K562 (cell line): ENCODE measurements at regions not wholly inside any gene's neighbourhood (a gene's known extent, or its start where the extent isn't known, plus 50 kb on each side); places are given as distances from the start of the nearest gene placed in this dataset.

Source experiments
- GABPB1 ChIP-seq: sonication (generic); formaldehyde crosslinking; IDR thresholded peaks from 2 replicates; pipeline ENCODE4 v1.8.0; 2022; ENCODE audit warnings: mild to moderate bottlenecking, missing genetic modification reagents
- HNRNPL ChIP-seq: fragments of 200-400 bp; formaldehyde crosslinking; IDR thresholded peaks from 2 replicates; pipeline ENCODE4 v1.6.1; 2017; ENCODE audit warnings: low read depth, mild to moderate bottlenecking, low read length
- NFIC ChIP-seq: fragments of 450-650 bp; IDR thresholded peaks from 2 replicates; pipeline ENCODE4 v1.6.1; 2017; ENCODE audit warnings: mild to moderate bottlenecking, inconsistent platforms
- PHB ChIP-seq: fragments of 250-450 bp; sonication (Bioruptor Pico); IDR thresholded peaks from 2 replicates; pipeline ENCODE4 v1.5.0; 2021
- ZNF347 ChIP-seq: fragments of 450-650 bp; formaldehyde crosslinking; IDR thresholded peaks from 2 replicates; pipeline ENCODE4 v1.4.0; 2020; ENCODE audit warnings: low read depth, mild to moderate bottlenecking, moderate library complexity
- TF ChIP-seq, protein P1 (sequence below), 2 experiments: fragments of 450-650 bp in 1 of 2; sonication (generic) in 1 of 2; formaldehyde crosslinking in 1 of 2; IDR thresholded peaks; 2 replicates each; pipeline versions ENCODE4 v1.7.1 to v1.9.0; 2016 to 2022; ENCODE audit warnings: inconsistent platforms in 1 of 2, mild to moderate bottlenecking in 1 of 2, missing genetic modification reagents in 1 of 2

DNA sequence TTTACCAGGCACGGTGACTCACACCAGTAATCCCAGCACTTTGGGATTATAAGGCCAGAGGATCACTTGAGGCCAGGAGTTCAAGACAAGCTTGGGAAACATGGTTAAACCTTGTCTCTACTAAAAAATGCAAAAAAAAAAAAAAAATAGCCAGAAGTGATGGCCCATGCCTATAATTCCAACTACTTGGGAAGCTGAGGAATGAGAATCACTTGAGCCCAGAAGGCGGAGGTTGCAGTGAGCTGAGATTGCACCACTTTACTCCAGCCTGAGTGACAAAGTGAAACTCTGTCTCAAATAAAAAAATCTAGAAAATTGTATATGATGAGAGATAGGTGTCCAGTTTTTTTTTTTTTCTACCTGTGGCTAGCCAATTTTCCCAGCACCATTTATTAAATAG, 578.2 kb downstream of the ANKRD7 start (continued):
- TF ChIP-seq, protein P1, sequence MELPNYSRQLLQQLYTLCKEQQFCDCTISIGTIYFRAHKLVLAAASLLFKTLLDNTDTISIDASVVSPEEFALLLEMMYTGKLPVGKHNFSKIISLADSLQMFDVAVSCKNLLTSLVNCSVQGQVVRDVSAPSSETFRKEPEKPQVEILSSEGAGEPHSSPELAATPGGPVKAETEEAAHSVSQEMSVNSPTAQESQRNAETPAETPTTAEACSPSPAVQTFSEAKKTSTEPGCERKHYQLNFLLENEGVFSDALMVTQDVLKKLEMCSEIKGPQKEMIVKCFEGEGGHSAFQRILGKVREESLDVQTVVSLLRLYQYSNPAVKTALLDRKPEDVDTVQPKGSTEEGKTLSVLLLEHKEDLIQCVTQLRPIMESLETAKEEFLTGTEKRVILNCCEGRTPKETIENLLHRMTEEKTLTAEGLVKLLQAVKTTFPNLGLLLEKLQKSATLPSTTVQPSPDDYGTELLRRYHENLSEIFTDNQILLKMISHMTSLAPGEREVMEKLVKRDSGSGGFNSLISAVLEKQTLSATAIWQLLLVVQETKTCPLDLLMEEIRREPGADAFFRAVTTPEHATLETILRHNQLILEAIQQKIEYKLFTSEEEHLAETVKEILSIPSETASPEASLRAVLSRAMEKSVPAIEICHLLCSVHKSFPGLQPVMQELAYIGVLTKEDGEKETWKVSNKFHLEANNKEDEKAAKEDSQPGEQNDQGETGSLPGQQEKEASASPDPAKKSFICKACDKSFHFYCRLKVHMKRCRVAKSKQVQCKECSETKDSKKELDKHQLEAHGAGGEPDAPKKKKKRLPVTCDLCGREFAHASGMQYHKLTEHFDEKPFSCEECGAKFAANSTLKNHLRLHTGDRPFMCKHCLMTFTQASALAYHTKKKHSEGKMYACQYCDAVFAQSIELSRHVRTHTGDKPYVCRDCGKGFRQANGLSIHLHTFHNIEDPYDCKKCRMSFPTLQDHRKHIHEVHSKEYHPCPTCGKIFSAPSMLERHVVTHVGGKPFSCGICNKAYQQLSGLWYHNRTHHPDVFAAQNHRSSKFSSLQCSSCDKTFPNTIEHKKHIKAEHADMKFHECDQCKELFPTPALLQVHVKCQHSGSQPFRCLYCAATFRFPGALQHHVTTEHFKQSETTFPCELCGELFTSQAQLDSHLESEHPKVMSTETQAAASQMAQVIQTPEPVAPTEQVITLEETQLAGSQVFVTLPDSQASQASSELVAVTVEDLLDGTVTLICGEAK (IDR thresholded peaks at IDR 0.05) = no peak
- TF ChIP-seq, protein P1 (CRISPR knock-in tag; IDR thresholded peaks at IDR 0.05) = no peak
- TF ChIP-seq NFIC (no peak), HNRNPL (no peak), PHB (CRISPR knock-in tag) (no peak), GABPB1 (CRISPR knock-in tag) (no peak), ZNF347 (CRISPR knock-in tag) (no peak)
